IMR-90 (cell line): ENCODE measurements at regions not wholly inside any gene's neighbourhood (a gene's known extent, or its start where the extent isn't known, plus 50 kb on each side); places are given as distances from the start of the nearest gene placed in this dataset.
A peak's percentile ranks its signal among the peaks of the same experiment; 100 is the strongest.

Experiments
- ATAC-seq: fragments of 200-7000 bp; cut with Tn5 transposase; 2 replicates; pipeline ENCODE4 v1.9.1; 2020; ENCODE audit warnings: low read depth, mild to moderate bottlenecking, moderate library complexity
- BruUV-seq: library from RNA; stranded (reverse); fragments of 400-500 nt; replicated peaks from 2 replicates; lab custom pipeline; 2021; lab: Mats Ljungman, UMichigan
- CTCF ChIA-PET: fragments of 300-600 bp; formaldehyde crosslinking; extraction: SDS; loops from one replicate; lab custom pipeline; 2021; ENCODE audit warnings: antibody characterized with exemption; lab: Yijun Ruan, JAX
- POLR2A ChIA-PET: fragments of 300-600 bp; sonication (Branson Sonifier 250); formaldehyde crosslinking; loops from one replicate; lab custom pipeline; 2022; ENCODE audit warnings: antibody characterized with exemption; ENCODE audit not compliant: unreplicated experiment; lab: Charles Lee
- DNase-seq: peaks from one replicate; pipeline ENCODE4 v3.0.0; 2013
- H2AFZ ChIP-seq: replicated peaks from 2 replicates; pipeline ENCODE3; 2013; ENCODE audit warnings: low read length, mild to moderate bottlenecking; ENCODE audit not compliant: poor library complexity
- H2AK5ac ChIP-seq: 2 replicates; pipeline ENCODE4 v1.6.1; 2013; ENCODE audit warnings: low read depth, low read length, inconsistent platforms
- H2AK9ac ChIP-seq: replicated peaks from 2 replicates; pipeline ENCODE3; 2013; ENCODE audit warnings: mild to moderate bottlenecking, low read depth, low read length, moderate library complexity; ENCODE audit not compliant: poor library complexity
- H2BK120ac ChIP-seq: 2 replicates; pipeline ENCODE4 v1.6.1; 2013; ENCODE audit warnings: low read depth, low read length, inconsistent platforms
- H2BK15ac ChIP-seq: 3 replicates; pipeline ENCODE4 v1.6.1; 2013; ENCODE audit warnings: low read depth, low read length, inconsistent platforms
- H2BK20ac ChIP-seq: 2 replicates; pipeline ENCODE4 v1.6.1; 2013; ENCODE audit warnings: low read depth, mild to moderate bottlenecking, inconsistent platforms, low read length, moderate library complexity
- H2BK5ac ChIP-seq: 2 replicates; pipeline ENCODE4 v1.6.1; 2013; ENCODE audit warnings: mild to moderate bottlenecking, low read depth, low read length, inconsistent platforms; ENCODE audit not compliant: poor library complexity, severe bottlenecking
- H3K14ac ChIP-seq: replicated peaks from 2 replicates; pipeline ENCODE4 v1.6.1; 2013; ENCODE audit warnings: low read depth, low read length, inconsistent platforms
- H3K18ac ChIP-seq: 2 replicates; pipeline ENCODE4 v1.6.1; 2013; ENCODE audit warnings: low read depth, low read length, control low read depth
- H3K23ac ChIP-seq: 2 replicates; pipeline ENCODE4 v1.6.1; 2013; ENCODE audit warnings: low read depth, low read length, inconsistent platforms
- H3K27ac ChIP-seq: 2 replicates; pipeline ENCODE4 v1.5.1; 2013; ENCODE audit warnings: mild to moderate bottlenecking, control low read depth, low read length; ENCODE audit not compliant: insufficient read depth
- H3K27me3 ChIP-seq: 2 replicates; pipeline ENCODE4 v1.6.1; 2013; ENCODE audit warnings: low read length; ENCODE audit not compliant: control insufficient read depth, insufficient read depth
- H3K36me3 ChIP-seq: 2 replicates; pipeline ENCODE4 v1.6.1; 2013; ENCODE audit warnings: low read length, mixed read lengths; ENCODE audit not compliant: control insufficient read depth, insufficient read depth
- H3K4ac ChIP-seq: 2 replicates; pipeline ENCODE4 v1.6.1; 2013; ENCODE audit warnings: low read depth, low read length, inconsistent platforms
- H3K4me1 ChIP-seq: 2 replicates; pipeline ENCODE4 v1.6.1; 2013; ENCODE audit warnings: low read length, mixed read lengths; ENCODE audit not compliant: control insufficient read depth, insufficient read depth
- H3K4me2 ChIP-seq: 2 replicates; pipeline ENCODE4 v1.6.1; 2013; ENCODE audit warnings: low read depth, mild to moderate bottlenecking, control low read depth, low read length, moderate library complexity
- H3K4me3 ChIP-seq: 2 replicates; pipeline ENCODE4 v1.5.1; 2013; ENCODE audit warnings: low read depth, mild to moderate bottlenecking, control low read depth, low read length, moderate library complexity; ENCODE audit not compliant: insufficient read depth
- H3K56ac ChIP-seq: 2 replicates; pipeline ENCODE4 v1.6.1; 2013; ENCODE audit warnings: low read length, inconsistent platforms; ENCODE audit not compliant: insufficient read depth; ENCODE audit errors: extremely low read depth
- H3K79me1 ChIP-seq, 2 experiments: 2 replicates each; pipeline ENCODE4 v1.6.1; 2013; ENCODE audit warnings: low read length in 2 of 2, inconsistent platforms in 1 of 2, low read depth in 1 of 2
- H3K9ac ChIP-seq: 2 replicates; pipeline ENCODE4 v1.6.1; 2013; ENCODE audit warnings: low read depth, low read length, control low read depth
- H3K9me1 ChIP-seq: 2 replicates; pipeline ENCODE4 v1.6.1; 2013; ENCODE audit warnings: low read length, inconsistent platforms; ENCODE audit not compliant: insufficient read depth
- H3K9me3 ChIP-seq: 2 replicates; pipeline ENCODE4 v1.6.1; 2013; ENCODE audit warnings: low read length; ENCODE audit not compliant: control insufficient read depth, insufficient read depth
- H4K20me1 ChIP-seq: 2 replicates; pipeline ENCODE4 v1.6.1; 2013; ENCODE audit warnings: low read length, inconsistent platforms; ENCODE audit not compliant: insufficient read depth
- H4K5ac ChIP-seq: 2 replicates; pipeline ENCODE4 v1.6.1; 2013; ENCODE audit warnings: mild to moderate bottlenecking, low read depth, low read length, control low read depth
- H4K8ac ChIP-seq, 2 experiments: 2 replicates each; pipeline ENCODE4 v1.6.1; 2013; ENCODE audit warnings: low read depth in 2 of 2, low read length in 2 of 2, control low read depth in 1 of 2, inconsistent platforms in 1 of 2
- H4K91ac ChIP-seq: 2 replicates; pipeline ENCODE4 v1.6.1; 2013; ENCODE audit warnings: low read depth, low read length, inconsistent platforms; ENCODE audit not compliant: insufficient read depth
- BHLHE40 ChIP-seq: fragments of 150-350 bp; IDR thresholded peaks from 2 replicates; pipeline ENCODE4 v1.6.1; 2016; ENCODE audit warnings: mild to moderate bottlenecking, low read depth, low read length
- CEBPB ChIP-seq: IDR thresholded peaks from 2 replicates; pipeline ENCODE4 v1.6.1; 2012; ENCODE audit warnings: low read depth, low read length, improper control_type of control experiment
- CHD1 ChIP-seq: IDR thresholded peaks from 2 replicates; pipeline ENCODE4 v1.6.1; 2012; ENCODE audit warnings: low read depth, low read length, improper control_type of control experiment
- ELK1 ChIP-seq: fragments of 150-350 bp; IDR thresholded peaks from 2 replicates; pipeline ENCODE4 v1.6.1; 2016; ENCODE audit warnings: low read depth, mild to moderate bottlenecking, low read length, moderate library complexity, borderline replicate concordance
- MAZ ChIP-seq: IDR thresholded peaks from 2 replicates; pipeline ENCODE4 v1.6.1; 2012; ENCODE audit warnings: low read depth, mild to moderate bottlenecking, low read length, improper control_type of control experiment, moderate library complexity, borderline replicate concordance
- MXI1 ChIP-seq: IDR thresholded peaks from 2 replicates; pipeline ENCODE4 v1.6.1; 2012; ENCODE audit warnings: low read depth, mild to moderate bottlenecking, low read length, moderate library complexity, borderline replicate concordance
- POLR2A ChIP-seq: IDR thresholded peaks from 2 replicates; pipeline ENCODE4 v1.6.1; 2012; ENCODE audit warnings: mild to moderate bottlenecking, low read depth, low read length
- RAD21 ChIP-seq: IDR thresholded peaks from 2 replicates; pipeline ENCODE4 v1.6.1; 2012; ENCODE audit warnings: low read length, improper control_type of control experiment
- RCOR1 ChIP-seq: IDR thresholded peaks from 2 replicates; pipeline ENCODE4 v1.6.1; 2012; ENCODE audit warnings: mild to moderate bottlenecking, low read length, improper control_type of control experiment; ENCODE audit not compliant: insufficient replicate concordance
- RFX5 ChIP-seq: IDR thresholded peaks from 2 replicates; pipeline ENCODE4 v1.8.0; 2012; ENCODE audit warnings: low read depth, mild to moderate bottlenecking, low read length, moderate library complexity
- WGBS, 2 experiments: methylation state at CpG; one replicate each; pipeline versions ENCODE4 v1.1.5 to v1.1.7; 2013; ENCODE audit warnings: missing lambda C conversion rate in 2 of 2; ENCODE audit not compliant: insufficient read length in 1 of 2; ENCODE audit errors: extremely low coverage in 2 of 2; 5-methylcytosine and 5-hydroxymethylcytosine counted together
- dilution Hi-C: fragments of 300-500 bp; cut with HindIII; formaldehyde crosslinking; loops from one replicate; pipeline ENCODE4 v1.14.3; 2018; ENCODE audit warnings: low sequenced_read_pairs; ENCODE audit not compliant: unreplicated experiment
- in situ Hi-C: fragments of 300-500 bp; cut with MboI; formaldehyde crosslinking; loops from 3 replicates; pipeline ENCODE4 v1.14.3; 2019; ENCODE audit warnings: low sequenced_read_pairs, inconsistent platforms, mixed read lengths
- intact Hi-C: fragments of 100-400 bp; cut with micrococcal nuclease; formaldehyde crosslinking; loops from 2 replicates; pipeline ENCODE4 v1.10.0; 2022

- H3K9me1 ChIP-seq: peaks cover 3% of the 10 kb centered on the region; the same call in 1 of the 2 replicates
- DNase-seq: no peak
- no peak overlapping the region for H2BK5ac ChIP-seq
- H3K27me3 ChIP-seq: peaks cover 5% of the 10 kb centered on the region; the same call in 1 of the 2 replicates
- H3K4me2 ChIP-seq: no peak overlapping the region
- in situ Hi-C loops: no loop called here
- no peaks in the 10 kb centered on the region for H3K36me3 ChIP-seq
- no peak overlapping the region for H3K18ac ChIP-seq
- no peak overlapping the region for H4K8ac ChIP-seq
- peaks cover 5% of the 10 kb centered on the region for H3K4me1 ChIP-seq
- no peak overlapping the region; the same call in 1 of the 2 replicates for H3K4ac ChIP-seq
- H3K4me3 ChIP-seq: no peak overlapping the region
- no peak for TF ChIP-seq CEBPB
- no peak for TF ChIP-seq POLR2A
- TF ChIP-seq RFX5: no peak
- no peak for TF ChIP-seq CHD1
- no peak for TF ChIP-seq RCOR1
- no peak for TF ChIP-seq ELK1
- TF ChIP-seq BHLHE40: no peak
- no peak for TF ChIP-seq MXI1
- TF ChIP-seq RAD21: no peak
- TF ChIP-seq MAZ: no peak
- BruUV-seq: no TSS peak
- no peak overlapping the region for H3K9ac ChIP-seq
- H2AFZ ChIP-seq: peak overlapping the region; percentile 8
- no peak overlapping the region for H4K91ac ChIP-seq
- WGBS, 2 experiments: 100% methylated on average over 1 of the region's 6 CpGs; no CpG with 5 or more reads in 1 of the 2 experiments
- no peak overlapping the region for H3K23ac ChIP-seq
- no peak overlapping the region for H2BK120ac ChIP-seq
- H3K27ac ChIP-seq: no peak overlapping the region
- no peak overlapping the region for H3K14ac ChIP-seq
- ATAC-seq: no peak
- no peak overlapping the region for H2AK5ac ChIP-seq
- no peak overlapping the region for H2AK9ac ChIP-seq
- intact Hi-C loops: loop anchor here (10.0 kb wide), 2 partner anchors 254 to 284 kb away; no protein-coding TSS in a partner anchor
- POLR2A ChIA-PET: no interaction called here
- dilution Hi-C loops: no loop called here
- no peak overlapping the region for H3K56ac ChIP-seq
- H4K20me1 ChIP-seq: no peaks in the 10 kb centered on the region
- no peak overlapping the region for H2BK20ac ChIP-seq
- no peaks in the 10 kb centered on the region for H3K9me3 ChIP-seq
- CTCF ChIA-PET: no interaction called here
- H2BK15ac ChIP-seq: no peak overlapping the region
- H4K5ac ChIP-seq: no peak overlapping the region
- no peaks in the 10 kb centered on the region for H3K79me1 ChIP-seq
These were observed 339.8 kb upstream of the GATB start for GRCh38 chr4:152100379-152101201.
